ENCODE measurements at regions not wholly inside any gene's neighbourhood (a gene's known extent, or its start where the extent isn't known, plus 50 kb on each side); places are given as distances from the start of the nearest gene placed in this dataset.

DNA sequence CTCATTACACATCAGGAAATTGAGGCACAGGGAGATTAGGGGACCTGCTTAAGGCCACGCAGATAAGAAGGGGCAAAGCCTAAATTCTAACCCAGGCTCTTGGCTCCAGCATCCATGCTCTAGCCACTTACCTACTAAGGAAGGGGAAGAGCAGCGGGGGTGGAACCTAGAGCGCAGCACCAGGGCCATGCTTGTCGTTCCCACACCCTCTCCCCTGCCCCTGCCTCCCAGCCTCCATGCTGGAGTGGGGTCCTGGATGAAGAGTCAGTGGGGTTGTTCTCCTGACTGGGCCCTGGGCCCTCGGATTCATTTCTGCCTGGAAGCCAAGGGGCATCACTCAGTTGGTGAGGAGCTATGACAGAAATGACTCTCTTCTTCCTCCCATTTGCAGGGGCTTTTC is 133.3 kb downstream of the FOXD2 start:
- no peak for DNase-seq (ENCODE audit: low read depth in 1 of 2, low spot score in 1 of 2)
- peaks cover 17% of the 10 kb centered on the region for H3K27me3 ChIP-seq (ENCODE audit: insufficient read depth, poor library complexity, severe bottlenecking)
- TF ChIP-seq SPI1 (IDR thresholded peaks at IDR 0.05; ENCODE audit: borderline replicate concordance, low read depth) (no peak), POLR2AphosphoS5 (IDR thresholded peaks at IDR 0.05; ENCODE audit: low read depth) (no peak), GABPA (IDR thresholded peaks at IDR 0.05; ENCODE audit: low read depth) (no peak)
- TF ChIP-seq, protein P1, sequence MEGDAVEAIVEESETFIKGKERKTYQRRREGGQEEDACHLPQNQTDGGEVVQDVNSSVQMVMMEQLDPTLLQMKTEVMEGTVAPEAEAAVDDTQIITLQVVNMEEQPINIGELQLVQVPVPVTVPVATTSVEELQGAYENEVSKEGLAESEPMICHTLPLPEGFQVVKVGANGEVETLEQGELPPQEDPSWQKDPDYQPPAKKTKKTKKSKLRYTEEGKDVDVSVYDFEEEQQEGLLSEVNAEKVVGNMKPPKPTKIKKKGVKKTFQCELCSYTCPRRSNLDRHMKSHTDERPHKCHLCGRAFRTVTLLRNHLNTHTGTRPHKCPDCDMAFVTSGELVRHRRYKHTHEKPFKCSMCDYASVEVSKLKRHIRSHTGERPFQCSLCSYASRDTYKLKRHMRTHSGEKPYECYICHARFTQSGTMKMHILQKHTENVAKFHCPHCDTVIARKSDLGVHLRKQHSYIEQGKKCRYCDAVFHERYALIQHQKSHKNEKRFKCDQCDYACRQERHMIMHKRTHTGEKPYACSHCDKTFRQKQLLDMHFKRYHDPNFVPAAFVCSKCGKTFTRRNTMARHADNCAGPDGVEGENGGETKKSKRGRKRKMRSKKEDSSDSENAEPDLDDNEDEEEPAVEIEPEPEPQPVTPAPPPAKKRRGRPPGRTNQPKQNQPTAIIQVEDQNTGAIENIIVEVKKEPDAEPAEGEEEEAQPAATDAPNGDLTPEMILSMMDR (IDR thresholded peaks at IDR 0.05; ENCODE audit: insufficient read depth, low read length), result no peak
- TF ChIP-seq, protein P2, sequence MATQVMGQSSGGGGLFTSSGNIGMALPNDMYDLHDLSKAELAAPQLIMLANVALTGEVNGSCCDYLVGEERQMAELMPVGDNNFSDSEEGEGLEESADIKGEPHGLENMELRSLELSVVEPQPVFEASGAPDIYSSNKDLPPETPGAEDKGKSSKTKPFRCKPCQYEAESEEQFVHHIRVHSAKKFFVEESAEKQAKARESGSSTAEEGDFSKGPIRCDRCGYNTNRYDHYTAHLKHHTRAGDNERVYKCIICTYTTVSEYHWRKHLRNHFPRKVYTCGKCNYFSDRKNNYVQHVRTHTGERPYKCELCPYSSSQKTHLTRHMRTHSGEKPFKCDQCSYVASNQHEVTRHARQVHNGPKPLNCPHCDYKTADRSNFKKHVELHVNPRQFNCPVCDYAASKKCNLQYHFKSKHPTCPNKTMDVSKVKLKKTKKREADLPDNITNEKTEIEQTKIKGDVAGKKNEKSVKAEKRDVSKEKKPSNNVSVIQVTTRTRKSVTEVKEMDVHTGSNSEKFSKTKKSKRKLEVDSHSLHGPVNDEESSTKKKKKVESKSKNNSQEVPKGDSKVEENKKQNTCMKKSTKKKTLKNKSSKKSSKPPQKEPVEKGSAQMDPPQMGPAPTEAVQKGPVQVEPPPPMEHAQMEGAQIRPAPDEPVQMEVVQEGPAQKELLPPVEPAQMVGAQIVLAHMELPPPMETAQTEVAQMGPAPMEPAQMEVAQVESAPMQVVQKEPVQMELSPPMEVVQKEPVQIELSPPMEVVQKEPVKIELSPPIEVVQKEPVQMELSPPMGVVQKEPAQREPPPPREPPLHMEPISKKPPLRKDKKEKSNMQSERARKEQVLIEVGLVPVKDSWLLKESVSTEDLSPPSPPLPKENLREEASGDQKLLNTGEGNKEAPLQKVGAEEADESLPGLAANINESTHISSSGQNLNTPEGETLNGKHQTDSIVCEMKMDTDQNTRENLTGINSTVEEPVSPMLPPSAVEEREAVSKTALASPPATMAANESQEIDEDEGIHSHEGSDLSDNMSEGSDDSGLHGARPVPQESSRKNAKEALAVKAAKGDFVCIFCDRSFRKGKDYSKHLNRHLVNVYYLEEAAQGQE (IDR thresholded peaks at IDR 0.05; ENCODE audit: insufficient replicate concordance, low read depth), result no peak
- no peak overlapping the region for H3K4me3 ChIP-seq (replicated peaks; ENCODE audit: insufficient read depth, low read length)
- no peak overlapping the region for H3K27ac ChIP-seq (replicated peaks)

DNA sequence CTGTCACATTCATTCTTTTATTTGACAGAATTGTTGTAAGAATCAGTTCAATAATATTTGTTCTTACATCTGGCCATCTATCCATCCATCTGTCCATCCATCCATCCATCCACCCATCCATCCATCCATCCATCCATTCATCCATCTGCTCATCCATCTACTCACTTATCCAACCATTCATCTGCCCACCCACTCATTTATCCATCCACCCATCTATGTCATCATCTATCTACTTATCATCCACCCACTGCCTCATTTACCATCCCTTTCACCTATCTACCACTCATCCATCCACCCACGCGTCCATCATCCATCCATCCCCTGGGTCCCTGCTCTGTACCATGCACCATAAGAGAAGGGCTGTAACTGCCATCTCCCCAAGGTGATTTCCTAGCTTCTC is 134.1 kb downstream of the FOXD2 start:
- no peak overlapping the region for H3K4me3 ChIP-seq (replicated peaks; ENCODE audit: insufficient read depth, low read length)
- no peak for DNase-seq (ENCODE audit: low read depth in 1 of 2, low spot score in 1 of 2)
- peaks cover 17% of the 10 kb centered on the region for H3K27me3 ChIP-seq (ENCODE audit: insufficient read depth, poor library complexity, severe bottlenecking)
- TF ChIP-seq GABPA (IDR thresholded peaks at IDR 0.05; ENCODE audit: low read depth) (no peak), SPI1 (IDR thresholded peaks at IDR 0.05; ENCODE audit: borderline replicate concordance, low read depth) (no peak), POLR2AphosphoS5 (IDR thresholded peaks at IDR 0.05; ENCODE audit: low read depth) (no peak)
- TF ChIP-seq, protein P1 (IDR thresholded peaks at IDR 0.05; ENCODE audit: insufficient read depth, low read length), result no peak
- TF ChIP-seq, protein P2 (IDR thresholded peaks at IDR 0.05; ENCODE audit: insufficient replicate concordance, low read depth), result no peak
- H3K27ac ChIP-seq (replicated peaks), result no peak overlapping the region

DNA sequence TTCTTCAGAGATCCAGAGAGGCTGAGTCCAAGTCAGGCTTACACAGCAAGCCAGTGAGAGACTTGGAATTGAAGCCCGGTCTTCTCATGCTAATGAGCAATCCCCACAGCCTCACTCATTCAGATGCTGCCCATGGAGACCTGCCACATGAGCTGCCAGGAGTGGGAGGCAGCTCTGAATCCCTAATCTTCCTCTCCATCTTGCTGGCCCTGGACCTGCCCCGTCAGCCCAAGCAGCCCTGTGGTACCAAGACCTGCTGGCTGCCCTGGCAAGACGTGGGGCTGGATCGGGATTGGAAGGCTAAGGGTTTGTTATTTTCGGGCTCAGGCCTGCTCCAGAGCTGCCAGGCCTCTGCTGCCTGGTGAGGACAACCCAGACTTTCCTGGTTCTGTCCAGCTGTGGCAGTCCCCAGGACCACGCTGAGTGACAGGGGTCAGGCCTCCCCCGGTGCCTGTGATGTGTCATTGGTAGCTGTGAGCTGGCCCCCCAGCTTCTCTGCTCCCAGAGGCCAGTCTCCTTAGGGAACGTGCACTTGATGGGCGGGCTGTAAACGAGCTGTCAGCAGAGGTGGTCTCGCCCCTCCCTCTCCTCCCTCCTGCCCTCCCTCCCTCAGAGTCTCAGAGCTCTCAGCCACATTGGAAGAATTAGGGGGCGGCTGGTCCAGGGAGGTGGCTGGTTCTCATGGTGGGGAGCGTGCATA is 135.0 kb downstream of the FOXD2 start:
- H3K27me3 ChIP-seq (ENCODE audit: insufficient read depth, poor library complexity, severe bottlenecking), result peaks cover 17% of the 10 kb centered on the region
- no peak overlapping the region for H3K4me3 ChIP-seq (replicated peaks; ENCODE audit: insufficient read depth, low read length)
- no peak for DNase-seq (ENCODE audit: low read depth in 1 of 2, low spot score in 1 of 2)
- H3K27ac ChIP-seq (replicated peaks), result no peak overlapping the region
- no peak for TF ChIP-seq POLR2AphosphoS5 (IDR thresholded peaks at IDR 0.05; ENCODE audit: low read depth)
- TF ChIP-seq, protein P1 (IDR thresholded peaks at IDR 0.05; ENCODE audit: insufficient read depth, low read length), result no peak
- TF ChIP-seq, protein P2 (IDR thresholded peaks at IDR 0.05; ENCODE audit: insufficient replicate concordance, low read depth), result no peak
- no peak for TF ChIP-seq SPI1 (IDR thresholded peaks at IDR 0.05; ENCODE audit: borderline replicate concordance, low read depth)
- no peak for TF ChIP-seq GABPA (IDR thresholded peaks at IDR 0.05; ENCODE audit: low read depth)
